ENCODE measurements at regions not wholly inside any gene's neighbourhood (a gene's known extent, or its start where the extent isn't known, plus 50 kb on each side); places are given as distances from the start of the nearest gene placed in this dataset.

GRCh38 chr11:79672786-79673185 lies 232.0 kb upstream of the TENM4 start:
- Histone ChIP-seq H3K9me3 (no peaks in the 10 kb centered on the region), H3K36me3 (no peaks in the 10 kb centered on the region), H3K4me3 (no peak overlapping the region), H3K27me3 (no peaks in the 10 kb centered on the region), H3K4me1 (no peaks in the 10 kb centered on the region), H3K27ac (no peak overlapping the region)
- DNase-seq: no peak
- TF ChIP-seq CTCF (IDR thresholded peaks at IDR 0.05) (no peak), POLR2A (IDR thresholded peaks at IDR 0.05) (no peak)

- DNase-seq: no peak
These were observed 230.6 kb upstream of the TENM4 start for GRCh38 chr11:79671401-79671800.

GRCh38 chr11:79670882-79671281 lies 230.1 kb upstream of the TENM4 start:
- no peak for DNase-seq
- no peak for TF ChIP-seq CTCF (IDR thresholded peaks at IDR 0.05)
- TF ChIP-seq POLR2A (IDR thresholded peaks at IDR 0.05): no peak

More at GRCh38 chr11:79671401-79671800, 230.6 kb upstream of the TENM4 start:
- Histone ChIP-seq H3K4me1 (no peaks in the 10 kb centered on the region), H3K36me3 (no peaks in the 10 kb centered on the region), H3K27ac (no peak overlapping the region), H3K4me3 (no peak overlapping the region), H3K9me3 (no peaks in the 10 kb centered on the region), H3K27me3 (no peaks in the 10 kb centered on the region)
- no peak for TF ChIP-seq CTCF (IDR thresholded peaks at IDR 0.05)

GRCh38 chr11:79668575-79668974 lies 227.7 kb upstream of the TENM4 start:
- no peak overlapping the region for H3K4me3 ChIP-seq
- no peaks in the 10 kb centered on the region for H3K36me3 ChIP-seq
- H3K27ac ChIP-seq: no peak overlapping the region
- TF ChIP-seq POLR2A (IDR thresholded peaks at IDR 0.05) (no peak), CTCF (IDR thresholded peaks at IDR 0.05) (no peak)
- H3K9me3 ChIP-seq: no peaks in the 10 kb centered on the region
- DNase-seq: no peak
- H3K27me3 ChIP-seq: no peaks in the 10 kb centered on the region
- H3K4me1 ChIP-seq: no peaks in the 10 kb centered on the region

More at GRCh38 chr11:79670882-79671281, 230.1 kb upstream of the TENM4 start:
- no peaks in the 10 kb centered on the region for H3K27me3 ChIP-seq
- H3K4me1 ChIP-seq: no peaks in the 10 kb centered on the region
- H3K36me3 ChIP-seq: no peaks in the 10 kb centered on the region
- no peaks in the 10 kb centered on the region for H3K9me3 ChIP-seq
- no peak overlapping the region for H3K4me3 ChIP-seq
- no peak overlapping the region for H3K27ac ChIP-seq

GRCh38 chr11:79667380-79667779 lies 226.6 kb upstream of the TENM4 start:
- no peak overlapping the region for H3K27ac ChIP-seq
- no peaks in the 10 kb centered on the region for H3K9me3 ChIP-seq
- H3K4me1 ChIP-seq: no peaks in the 10 kb centered on the region
- H3K36me3 ChIP-seq: no peaks in the 10 kb centered on the region
- no peaks in the 10 kb centered on the region for H3K27me3 ChIP-seq
- TF ChIP-seq CTCF (IDR thresholded peaks at IDR 0.05): no peak
- no peak for TF ChIP-seq POLR2A (IDR thresholded peaks at IDR 0.05)
- DNase-seq: no peak
- H3K4me3 ChIP-seq: no peak overlapping the region

- H3K27ac ChIP-seq: no peak overlapping the region
- no peaks in the 10 kb centered on the region for H3K9me3 ChIP-seq
- H3K36me3 ChIP-seq: no peaks in the 10 kb centered on the region
- TF ChIP-seq CTCF (IDR thresholded peaks at IDR 0.05) (no peak), POLR2A (IDR thresholded peaks at IDR 0.05) (no peak)
- H3K27me3 ChIP-seq: no peaks in the 10 kb centered on the region
- H3K4me3 ChIP-seq: no peak overlapping the region
- no peak for DNase-seq
- H3K4me1 ChIP-seq: no peaks in the 10 kb centered on the region
These were observed 222.2 kb upstream of the TENM4 start for GRCh38 chr11:79663017-79663416.

Measured in Peyer's patch (tissue), 4 donors.